ENCODE measurements at regions not wholly inside any gene's neighbourhood (a gene's known extent, or its start where the extent isn't known, plus 50 kb on each side); places are given as distances from the start of the nearest gene placed in this dataset.

DNA sequence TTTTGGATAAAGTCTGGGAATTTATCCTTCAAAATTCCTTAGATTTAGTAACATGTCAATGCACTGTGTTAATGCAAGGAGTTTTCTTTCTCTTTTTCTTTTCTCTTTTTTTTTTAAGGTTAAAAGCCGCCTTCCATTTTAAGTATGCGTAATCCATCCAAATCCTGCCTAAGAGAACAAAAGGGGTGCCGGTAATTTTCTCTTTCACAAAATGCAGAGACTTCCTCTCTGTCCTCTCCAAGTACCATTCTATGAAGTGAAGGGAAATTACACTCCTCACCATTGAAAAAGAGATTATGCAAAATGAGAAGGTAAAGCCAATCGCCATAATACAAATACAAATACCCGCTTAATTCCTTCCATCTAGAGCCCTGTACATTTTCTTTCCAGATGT is 273.8 kb downstream of the BLID start:
- TF ChIP-seq CTCF (IDR thresholded peaks at IDR 0.05) (no peak), POLR2A (IDR thresholded peaks at IDR 0.05) (no peak)

Measured in testis (tissue), 2 donors.